Endothelial cell of hepatic sinusoid (primary cell): ENCODE measurements at regions not wholly inside any gene's neighbourhood (a gene's known extent, or its start where the extent isn't known, plus 50 kb on each side); places are given as distances from the start of the nearest gene placed in this dataset.
"Not testable (repeated sequence)": the region's sequence is repeated elsewhere in the genome, so short reads cannot be mapped to it uniquely, and the experiment has no call there.

Source experiments
- in situ Hi-C: cut with HindIII; loops from 2 replicates; pipeline ENCODE4 v1.10.0; 2017; ENCODE audit warnings: low sequenced_read_pairs

- in situ Hi-C loops: loop anchor here (25.0 kb wide), 1 partner anchor 194 kb away; no protein-coding TSS in a partner anchor
Observed at GRCh38 chr4:150018257-150018656, 60.0 kb upstream of the DCLK2 start.

GRCh38 chr4:150021483-150021882, 56.8 kb upstream of the DCLK2 start:
- in situ Hi-C loops: loop anchor here (25.0 kb wide), 1 partner anchor 191 kb away; no protein-coding TSS in a partner anchor

- in situ Hi-C loops: loop anchor here (25.0 kb wide), 1 partner anchor 189 kb away; no protein-coding TSS in a partner anchor
Observed at GRCh38 chr4:150023489-150023888, 54.8 kb upstream of the DCLK2 start.

GRCh38 chr4:150026987-150027386, 51.3 kb upstream of the DCLK2 start:
- in situ Hi-C loops: not testable (repeated sequence)
